H9 (cell line): ENCODE measurements at regions not wholly inside any gene's neighbourhood (a gene's known extent, or its start where the extent isn't known, plus 50 kb on each side); places are given as distances from the start of the nearest gene placed in this dataset.

Experiments
- DNase-seq: peaks from one replicate; pipeline ENCODE4 v3.0.0-alpha.2; 2017
- H2AFZ ChIP-seq: one replicate; pipeline ENCODE4 v1.6.1; 2013; ENCODE audit warnings: mild to moderate bottlenecking, low read length, control low read depth, moderate library complexity
- H2AK5ac ChIP-seq: 2 replicates; pipeline ENCODE4 v1.6.1; 2013; ENCODE audit warnings: low read length, control low read depth, mixed read lengths; ENCODE audit not compliant: insufficient read length
- H2BK120ac ChIP-seq: one replicate; pipeline ENCODE4 v1.6.1; 2013; ENCODE audit warnings: low read depth, mild to moderate bottlenecking, low read length, control low read depth, inconsistent platforms; ENCODE audit not compliant: poor library complexity, severe bottlenecking
- H2BK12ac ChIP-seq: 2 replicates; pipeline ENCODE4 v1.6.1; 2013; ENCODE audit warnings: low read length, control low read depth, mixed read lengths, low read depth; ENCODE audit not compliant: insufficient read length
- H2BK15ac ChIP-seq: 2 replicates; pipeline ENCODE4 v1.6.1; 2013; ENCODE audit warnings: low read depth, low read length, control low read depth
- H2BK20ac ChIP-seq: one replicate; pipeline ENCODE4 v1.6.1; 2013; ENCODE audit warnings: low read depth, mild to moderate bottlenecking, low read length, control low read depth, inconsistent platforms; ENCODE audit not compliant: poor library complexity, severe bottlenecking
- H2BK5ac ChIP-seq: 2 replicates; pipeline ENCODE4 v1.6.1; 2013; ENCODE audit warnings: low read length, control low read depth, mixed read lengths; ENCODE audit not compliant: insufficient read length
- H3K14ac ChIP-seq: 2 replicates; pipeline ENCODE4 v1.6.1; 2013; ENCODE audit warnings: low read length, control low read depth; ENCODE audit not compliant: insufficient read depth
- H3K18ac ChIP-seq: 2 replicates; pipeline ENCODE4 v1.6.1; 2013; ENCODE audit warnings: low read depth, mild to moderate bottlenecking, mixed read lengths, low read length, control low read depth; ENCODE audit not compliant: insufficient read length
- H3K23ac ChIP-seq: 2 replicates; pipeline ENCODE4 v1.6.1; 2013; ENCODE audit warnings: low read length, control low read depth, mixed read lengths, low read depth; ENCODE audit not compliant: insufficient read length
- H3K23me2 ChIP-seq: 2 replicates; pipeline ENCODE4 v1.6.1; 2013; ENCODE audit warnings: low read depth, mild to moderate bottlenecking, mixed read lengths, low read length, control low read depth; ENCODE audit not compliant: insufficient read length, poor library complexity, severe bottlenecking
- H3K27ac ChIP-seq: 2 replicates; pipeline ENCODE4 v1.5.1; 2013; ENCODE audit warnings: low read length, control low read depth, mixed read lengths, low read depth; ENCODE audit not compliant: insufficient read length
- H3K27me3 ChIP-seq: 2 replicates; pipeline ENCODE4 v1.6.1; 2013; ENCODE audit warnings: low read length, control low read depth, inconsistent platforms; ENCODE audit not compliant: insufficient read depth
- H3K4ac ChIP-seq: 2 replicates; pipeline ENCODE4 v1.6.1; 2013; ENCODE audit warnings: low read depth, mild to moderate bottlenecking, control low read depth, inconsistent platforms, low read length, moderate library complexity
- H3K4me1 ChIP-seq: 2 replicates; pipeline ENCODE4 v1.6.1; 2013; ENCODE audit warnings: low read length, control low read depth, inconsistent platforms; ENCODE audit not compliant: insufficient read depth
- H3K4me2 ChIP-seq: 2 replicates; pipeline ENCODE4 v1.6.1; 2013; ENCODE audit warnings: low read length, control low read depth, mixed read lengths; ENCODE audit not compliant: insufficient read length, insufficient read depth
- H3K56ac ChIP-seq: 2 replicates; pipeline ENCODE4 v1.6.1; 2013; ENCODE audit warnings: low read depth, mild to moderate bottlenecking, mixed read lengths, low read length, control low read depth; ENCODE audit not compliant: insufficient read length
- H3K79me1 ChIP-seq: 2 replicates; pipeline ENCODE4 v1.6.1; 2013; ENCODE audit warnings: low read depth, mild to moderate bottlenecking, moderate library complexity, low read length, control low read depth, inconsistent platforms; ENCODE audit not compliant: insufficient read depth, poor library complexity, severe bottlenecking
- H3K79me2 ChIP-seq: 2 replicates; pipeline ENCODE4 v1.6.1; 2013; ENCODE audit warnings: low read length, control low read depth, inconsistent platforms; ENCODE audit not compliant: insufficient read depth
- H3K9ac ChIP-seq: 2 replicates; pipeline ENCODE4 v1.6.1; 2013; ENCODE audit warnings: low read length, control low read depth, mixed read lengths; ENCODE audit not compliant: insufficient read length; ENCODE audit errors: extremely low read depth
- H3K9me3 ChIP-seq: one replicate; pipeline ENCODE4 v1.6.1; 2013; ENCODE audit warnings: low read depth, low read length, inconsistent platforms; ENCODE audit not compliant: control insufficient read depth
- H3T11ph ChIP-seq: one replicate; pipeline ENCODE4 v1.6.1; 2013; ENCODE audit warnings: mild to moderate bottlenecking, low read length, control low read depth, inconsistent platforms
- H4K20me1 ChIP-seq: one replicate; pipeline ENCODE4 v1.6.1; 2013; ENCODE audit not compliant: control insufficient read depth, insufficient read length, insufficient read depth
- H4K5ac ChIP-seq: 2 replicates; pipeline ENCODE4 v1.6.1; 2013; ENCODE audit warnings: low read depth, mild to moderate bottlenecking, mixed read lengths, low read length, control low read depth; ENCODE audit not compliant: insufficient read length
- H4K8ac ChIP-seq: replicated peaks from 2 replicates; pipeline ENCODE4 v1.6.1; 2013; ENCODE audit warnings: low read length, control low read depth, mixed read lengths, low read depth; ENCODE audit not compliant: insufficient read length
- H4K91ac ChIP-seq: 2 replicates; pipeline ENCODE4 v1.6.1; 2013; ENCODE audit warnings: low read depth, mild to moderate bottlenecking, moderate library complexity, mixed read lengths, low read length, control low read depth; ENCODE audit not compliant: insufficient read length
- H3K27ac Mint-ChIP-seq, 3 experiments: 2 replicates in 2 of 3; 3 replicates in 1 of 3; pipeline ENCODE4 v1.8.0; 2020 to 2021; ENCODE audit warnings: mixed read lengths in 3 of 3, mild to moderate bottlenecking in 1 of 3, moderate library complexity in 1 of 3
- H3K27me3 Mint-ChIP-seq: 2 replicates; pipeline ENCODE4 v1.8.0; 2021; ENCODE audit warnings: low read depth, mild to moderate bottlenecking, moderate library complexity, mixed read lengths
- H3K36me3 Mint-ChIP-seq, 3 experiments: 2 replicates in 2 of 3; 3 replicates in 1 of 3; pipeline ENCODE4 v1.8.0; 2020 to 2021; ENCODE audit warnings: low read depth in 3 of 3, mixed read lengths in 3 of 3; ENCODE audit not compliant: insufficient read depth in 1 of 3
- H3K4me1 Mint-ChIP-seq, 2 experiments: 2 replicates each; pipeline ENCODE4 v1.8.0; 2020; ENCODE audit warnings: mixed read lengths in 2 of 2
- H3K4me3 Mint-ChIP-seq, 2 experiments: 2 replicates in 1 of 2; 3 replicates in 1 of 2; pipeline ENCODE4 v1.8.0; 2020 to 2021; ENCODE audit warnings: mild to moderate bottlenecking in 2 of 2, mixed read lengths in 2 of 2, moderate library complexity in 1 of 2
- H3K9me3 Mint-ChIP-seq, 2 experiments: 2 replicates in 1 of 2; 3 replicates in 1 of 2; pipeline ENCODE4 v1.8.0; 2020; ENCODE audit warnings: mild to moderate bottlenecking in 2 of 2, mixed read lengths in 2 of 2, moderate library complexity in 1 of 2
- CTCF ChIP-seq: fragments of 200-600 bp; sonication (generic); conservative IDR thresholded peaks from 3 replicates; pipeline ENCODE4 v1.8.0; 2021; ENCODE audit warnings: antibody characterized with exemption, mild to moderate bottlenecking
- WGBS: extraction: QIAGEN DNeasy Blood & Tissue Kit; methylation state at CpG from one replicate; pipeline ENCODE4 v1.1.7; 2013; ENCODE audit warnings: missing lambda C conversion rate, low lambda C conversion rate, mixed read lengths; ENCODE audit not compliant: insufficient read length; ENCODE audit errors: extremely low coverage; 5-methylcytosine and 5-hydroxymethylcytosine counted together

DNA sequence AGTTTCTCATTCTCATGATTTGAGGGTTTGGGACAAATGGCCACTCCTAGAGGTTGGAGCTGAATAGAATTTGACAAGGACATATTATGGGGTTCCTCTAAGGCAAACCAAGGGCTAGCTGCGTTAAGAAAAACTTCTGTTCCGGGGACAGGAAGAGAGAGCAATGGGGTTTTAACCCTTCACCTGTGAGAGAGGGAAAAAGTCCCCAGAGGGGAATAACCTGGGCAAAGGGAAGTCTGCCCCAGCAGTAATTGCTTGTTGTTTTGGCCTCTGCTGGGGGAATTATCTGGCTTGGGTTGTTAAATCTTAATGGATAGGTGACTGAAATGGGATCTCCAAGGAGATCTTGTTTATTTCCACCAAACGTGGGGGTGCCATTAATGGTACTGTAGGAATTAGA is 110.1 kb upstream of the MOCS2 start:
- Histone ChIP-seq H3T11ph (no peak overlapping the region), H4K5ac (no peak overlapping the region), H2BK20ac (no peak overlapping the region), H4K8ac (no peak overlapping the region), H3K79me2 (no peaks in the 10 kb centered on the region), H2BK15ac (no peak overlapping the region), H3K79me1 (no peaks in the 10 kb centered on the region), H3K27ac (no peak overlapping the region), H3K4me2 (no peak overlapping the region), H3K14ac (no peak overlapping the region), H3K4ac (no peak overlapping the region), H3K4me1 (no peaks in the 10 kb centered on the region; the same call in 1 of the 2 replicates), H3K9me3 (peaks cover 10% of the 10 kb centered on the region), H3K23me2 (no peaks in the 10 kb centered on the region), H4K91ac (no peak overlapping the region), H3K23ac (no peak overlapping the region), H3K9ac (no peak overlapping the region), H2BK120ac (no peak overlapping the region), H3K56ac (no peak overlapping the region), H2BK5ac (no peak overlapping the region), H2AK5ac (no peak overlapping the region), H4K20me1 (no peaks in the 10 kb centered on the region), H2BK12ac (no peak overlapping the region), H3K18ac (no peak overlapping the region), H3K27me3 (no peaks in the 10 kb centered on the region), H2AFZ (no peak overlapping the region)
- no peak for TF ChIP-seq CTCF
- H3K9me3 Mint-ChIP-seq: peaks cover 20 to 21% of the 10 kb centered on the region in 2 experiments
- WGBS: no CpG with 5 or more reads among the region's 3 CpGs
- peaks cover 4 to 17% (median 5%) of the 10 kb centered on the region in 3 experiments; a peak in 6 of 7 replicates for H3K36me3 Mint-ChIP-seq
- no peak for DNase-seq
- H3K27ac Mint-ChIP-seq: no peak overlapping the region
- no peaks in the 10 kb centered on the region; the same call in 1 of the 2 replicates for H3K27me3 Mint-ChIP-seq
- H3K4me3 Mint-ChIP-seq: no peak overlapping the region
- peaks cover 0 to 9% of the 10 kb centered on the region in 2 experiments; a peak in 2 of 4 replicates for H3K4me1 Mint-ChIP-seq
